Erythroblast (primary cell): ENCODE measurements at regions not wholly inside any gene's neighbourhood (a gene's known extent, or its start where the extent isn't known, plus 50 kb on each side); places are given as distances from the start of the nearest gene placed in this dataset.

Source experiments
- GATA1 ChIP-seq: IDR thresholded peaks from 2 replicates; pipeline ENCODE4 v1.6.1; 2011; ENCODE audit warnings: low read depth, mild to moderate bottlenecking, control low read depth, low read length, moderate library complexity
- POLR2A ChIP-seq: IDR thresholded peaks from 2 replicates; pipeline ENCODE4 v1.6.1; 2011; ENCODE audit warnings: mild to moderate bottlenecking, low read length

- no peak for TF ChIP-seq POLR2A
- TF ChIP-seq GATA1: no peak
These were observed 264.4 kb upstream of the RBMY1B start for GRCh38 chrY:21246780-21247179.
